ENCODE measurements at regions not wholly inside any gene's neighbourhood (a gene's known extent, or its start where the extent isn't known, plus 50 kb on each side); places are given as distances from the start of the nearest gene placed in this dataset.

GRCh38 chr9:109953813-109954497 is 174.0 kb downstream of the PALM2AKAP2 start:
- no peak for TF ChIP-seq SUZ12 (IDR thresholded peaks at IDR 0.05)
- TF ChIP-seq TARDBP (IDR thresholded peaks at IDR 0.05): no peak
- no peak for TF ChIP-seq L3MBTL2 (conservative IDR thresholded peaks at IDR 0.05)
- no peak for TF ChIP-seq FOXM1 (IDR thresholded peaks at IDR 0.05; ENCODE audit: borderline replicate concordance)
- TF ChIP-seq HDGF (IDR thresholded peaks at IDR 0.05; ENCODE audit: borderline replicate concordance): no peak
- no peak for TF ChIP-seq BHLHE40 (IDR thresholded peaks at IDR 0.05; ENCODE audit: borderline replicate concordance)
- TF ChIP-seq ARNT (IDR thresholded peaks at IDR 0.05): no peak
- TF ChIP-seq FOXA1 (IDR thresholded peaks at IDR 0.05): no peak
- no peak for TF ChIP-seq ZNF384 (IDR thresholded peaks at IDR 0.05)
- no peak for TF ChIP-seq FOXK2 (IDR thresholded peaks at IDR 0.05)
- no peak for TF ChIP-seq SP1 (IDR thresholded peaks at IDR 0.05)
